ENCODE measurements at regions not wholly inside any gene's neighbourhood (a gene's known extent, or its start where the extent isn't known, plus 50 kb on each side); places are given as distances from the start of the nearest gene placed in this dataset.

DNA sequence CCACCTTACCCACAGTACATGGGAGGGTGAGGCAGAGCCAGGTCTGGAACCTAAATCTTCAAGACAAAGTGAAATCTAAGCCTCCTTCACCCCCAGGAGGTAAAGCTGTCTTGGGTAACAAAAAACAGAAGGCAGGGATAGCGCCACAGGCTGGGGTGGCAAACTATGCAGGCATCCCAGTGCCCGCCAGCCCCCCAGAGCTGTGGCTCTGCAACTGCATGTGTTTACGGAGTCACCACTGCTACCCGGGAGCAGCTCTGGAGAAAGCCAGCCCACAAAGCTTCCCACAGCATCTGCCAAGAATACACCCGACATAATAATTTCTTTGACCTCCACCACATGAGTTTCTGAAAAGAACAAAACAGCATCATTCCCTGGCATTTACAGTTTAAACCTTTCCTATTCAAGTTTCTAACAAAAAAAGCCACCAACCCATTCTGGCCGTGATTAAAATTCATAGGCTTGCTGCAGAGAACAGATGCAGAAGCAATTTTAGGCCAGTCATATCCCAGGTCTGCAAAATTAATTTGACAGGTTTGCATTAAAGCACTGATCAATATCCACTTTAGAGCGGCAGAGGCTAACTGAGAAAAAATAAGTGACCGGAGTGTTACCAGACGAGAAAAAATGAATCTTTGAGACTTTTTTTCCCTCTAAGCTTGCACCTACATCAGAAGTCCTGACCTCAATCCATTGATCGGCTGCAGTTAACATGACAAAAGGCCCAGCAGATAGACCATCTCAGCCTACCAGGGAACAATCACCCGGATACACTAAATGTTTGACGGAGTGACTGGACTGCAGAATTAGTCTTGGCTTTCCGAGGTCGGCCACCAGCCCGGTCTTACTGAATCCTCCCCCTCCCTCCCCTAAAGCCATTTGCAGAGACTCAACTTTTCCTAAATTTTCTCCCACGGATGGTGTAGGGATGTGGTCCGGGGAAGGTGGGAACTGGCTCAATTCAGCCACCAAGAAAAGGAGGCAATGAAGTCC, 309.6 kb upstream of the SKOR2 start:
- TF ChIP-seq, protein P1, sequence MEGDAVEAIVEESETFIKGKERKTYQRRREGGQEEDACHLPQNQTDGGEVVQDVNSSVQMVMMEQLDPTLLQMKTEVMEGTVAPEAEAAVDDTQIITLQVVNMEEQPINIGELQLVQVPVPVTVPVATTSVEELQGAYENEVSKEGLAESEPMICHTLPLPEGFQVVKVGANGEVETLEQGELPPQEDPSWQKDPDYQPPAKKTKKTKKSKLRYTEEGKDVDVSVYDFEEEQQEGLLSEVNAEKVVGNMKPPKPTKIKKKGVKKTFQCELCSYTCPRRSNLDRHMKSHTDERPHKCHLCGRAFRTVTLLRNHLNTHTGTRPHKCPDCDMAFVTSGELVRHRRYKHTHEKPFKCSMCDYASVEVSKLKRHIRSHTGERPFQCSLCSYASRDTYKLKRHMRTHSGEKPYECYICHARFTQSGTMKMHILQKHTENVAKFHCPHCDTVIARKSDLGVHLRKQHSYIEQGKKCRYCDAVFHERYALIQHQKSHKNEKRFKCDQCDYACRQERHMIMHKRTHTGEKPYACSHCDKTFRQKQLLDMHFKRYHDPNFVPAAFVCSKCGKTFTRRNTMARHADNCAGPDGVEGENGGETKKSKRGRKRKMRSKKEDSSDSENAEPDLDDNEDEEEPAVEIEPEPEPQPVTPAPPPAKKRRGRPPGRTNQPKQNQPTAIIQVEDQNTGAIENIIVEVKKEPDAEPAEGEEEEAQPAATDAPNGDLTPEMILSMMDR (IDR thresholded peaks at IDR 0.05): no peak
- no peak for TF ChIP-seq POLR2A (IDR thresholded peaks at IDR 0.05)

Measured in tibial nerve (tissue), 3 donors.